Activated CD4-positive, alpha-beta T cell treated with anti-CD3 and anti-CD28 coated beads for 24 hours (primary cell): ENCODE measurements at regions not wholly inside any gene's neighbourhood (a gene's known extent, or its start where the extent isn't known, plus 50 kb on each side); places are given as distances from the start of the nearest gene placed in this dataset.

ENCODE experiments used
- DNase-seq, 2 donors: peaks; one replicate each; pipeline ENCODE4 v3.0.0-alpha.2; 2020; ENCODE audit warnings: low read depth in 2 of 2

DNA sequence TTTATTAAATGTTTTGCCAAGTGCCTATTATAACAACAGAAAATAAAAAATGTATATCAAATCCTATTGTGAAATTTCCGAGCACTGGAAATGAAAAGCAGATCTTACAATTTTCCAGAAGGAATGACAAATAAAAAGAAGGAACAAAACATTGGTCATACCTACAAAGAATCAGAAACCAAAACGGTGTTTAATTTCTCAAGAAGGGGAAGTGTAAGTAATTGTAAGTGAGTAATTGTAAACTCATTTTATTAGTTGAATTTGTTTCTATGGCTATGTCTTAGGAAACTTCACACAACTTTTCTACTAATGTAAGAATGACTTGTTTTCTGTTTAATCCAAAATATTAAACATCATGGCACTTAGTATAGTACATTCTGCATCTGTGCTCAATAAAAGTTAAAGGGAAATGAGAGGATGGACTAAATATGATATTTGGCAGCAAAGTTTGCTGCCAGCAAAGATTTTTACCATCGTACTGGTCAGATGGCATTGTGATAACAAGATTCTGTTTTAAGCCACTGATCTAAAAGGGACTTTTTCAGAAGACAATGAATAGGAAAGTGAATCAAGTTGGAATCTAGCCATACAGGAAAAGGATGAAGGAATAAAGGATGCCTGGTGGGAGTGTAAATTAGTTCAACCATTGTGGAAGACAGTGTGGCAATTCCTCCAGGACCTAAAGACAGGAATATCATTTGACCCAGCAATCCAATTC, 232.4 kb downstream of the NFKBIZ start:
- no peak for DNase-seq

DNA sequence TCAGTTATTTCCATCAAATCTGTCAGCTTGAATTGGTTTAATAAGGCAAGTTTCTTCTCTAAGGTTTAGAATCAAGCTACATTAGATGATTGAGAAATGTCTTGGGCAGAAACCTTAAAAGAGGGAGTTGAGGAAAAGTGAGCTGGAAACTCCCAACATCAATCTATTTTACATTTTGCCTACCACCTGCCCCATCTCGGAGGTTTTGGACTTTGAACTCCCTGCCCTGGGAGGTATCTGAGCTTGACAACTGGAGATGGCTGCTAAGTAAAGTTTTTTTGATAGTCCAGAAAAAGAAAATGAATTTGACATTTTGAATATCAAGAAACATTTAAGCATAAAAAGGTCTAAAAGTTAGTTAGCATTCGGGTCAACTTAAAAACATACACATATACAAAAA, 234.2 kb downstream of the NFKBIZ start:
- no peak for DNase-seq

- no peak for DNase-seq
These were observed 234.7 kb downstream of the NFKBIZ start for GRCh38 chr3:102084006-102084405.

GRCh38 chr3:102084704-102085103, 235.4 kb downstream of the NFKBIZ start:
- DNase-seq = no peak

GRCh38 chr3:102085431-102086176, 236.3 kb downstream of the NFKBIZ start:
- DNase-seq = no peak

GRCh38 chr3:102087236-102087635, 237.9 kb downstream of the NFKBIZ start:
- DNase-seq = no peak

DNA sequence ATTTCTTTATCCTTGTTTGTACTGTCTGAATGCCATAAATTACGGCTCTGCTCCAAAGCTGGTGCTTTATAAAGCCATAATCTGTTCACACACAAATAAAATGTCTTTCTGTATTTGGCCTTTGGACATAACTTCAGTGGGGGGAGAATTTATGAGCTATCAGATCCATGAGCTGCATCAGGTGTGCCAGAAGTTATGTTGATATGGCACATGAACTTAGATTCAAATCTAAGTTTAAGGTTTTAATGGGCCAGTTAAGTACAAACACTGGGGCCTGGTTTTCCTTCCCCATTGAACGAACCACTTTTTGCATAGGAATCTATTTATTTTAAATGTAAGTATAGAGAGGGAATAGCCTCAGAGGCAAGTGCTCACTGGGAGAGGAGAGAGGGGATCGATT, 239.9 kb downstream of the NFKBIZ start:
- no peak for DNase-seq

DNA sequence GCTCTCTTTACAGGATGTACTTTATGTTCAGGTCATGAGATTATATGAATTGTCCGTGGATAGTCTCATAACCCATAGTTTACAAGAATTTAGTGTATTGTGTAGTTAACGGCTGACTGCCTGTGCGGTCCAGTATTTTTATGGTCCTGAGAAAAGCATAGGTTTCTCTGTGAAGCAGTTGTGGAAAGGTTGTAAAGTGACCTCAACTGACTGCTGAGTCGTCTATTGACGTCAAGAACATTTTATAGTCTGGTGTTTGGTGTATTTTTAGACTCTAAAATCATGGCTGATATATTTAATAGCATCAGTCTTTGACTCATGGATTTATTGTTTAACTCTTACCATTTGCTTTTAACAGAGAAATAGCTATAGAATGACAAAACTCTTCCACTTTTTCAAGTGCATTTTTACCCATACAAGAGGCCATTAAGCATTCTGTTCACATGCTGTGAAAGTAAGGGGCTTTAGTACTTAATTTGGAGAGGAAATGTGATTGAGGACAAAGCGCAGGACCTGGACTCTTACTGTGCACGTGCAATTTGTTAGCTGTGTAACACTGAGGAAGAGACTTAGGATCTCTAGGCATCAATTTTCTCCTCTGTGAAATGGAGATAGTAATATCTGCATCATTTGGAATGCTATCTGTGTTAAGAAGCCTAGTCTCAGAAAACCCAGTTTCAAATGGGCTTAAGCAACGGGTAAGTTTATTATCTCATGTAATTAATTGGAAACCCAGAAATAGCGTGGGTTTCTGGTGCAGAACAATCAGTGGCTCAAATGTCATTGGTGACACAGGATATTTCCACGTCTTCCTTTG, 240.8 kb downstream of the NFKBIZ start:
- DNase-seq = no peak

GRCh38 chr3:102090721-102091045, 241.4 kb downstream of the NFKBIZ start:
- DNase-seq = no peak

GRCh38 chr3:102091358-102091757, 242.0 kb downstream of the NFKBIZ start:
- no peak for DNase-seq

GRCh38 chr3:102092617-102093466, 243.5 kb downstream of the NFKBIZ start:
- no peak for DNase-seq

DNA sequence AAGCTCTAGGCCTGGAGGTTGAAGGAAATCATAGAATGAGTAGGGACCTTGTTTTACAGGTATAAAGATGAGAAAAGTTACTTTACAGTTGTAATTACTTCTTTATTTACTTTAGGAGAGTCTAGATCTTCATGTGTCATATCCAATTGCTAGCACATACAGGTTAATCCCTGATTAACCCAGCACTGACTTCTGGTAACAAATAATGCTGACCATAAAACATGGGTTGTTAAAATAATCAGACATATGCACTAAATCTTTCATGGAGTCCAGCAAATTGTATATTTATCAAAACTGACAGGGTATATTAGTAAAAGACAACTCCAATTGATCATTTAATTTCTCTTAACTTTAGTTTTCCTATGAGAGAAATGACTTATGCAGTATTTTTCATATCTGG, 245.2 kb downstream of the NFKBIZ start:
- DNase-seq = no peak

GRCh38 chr3:102095383-102095782, 246.1 kb downstream of the NFKBIZ start:
- DNase-seq = no peak

DNA sequence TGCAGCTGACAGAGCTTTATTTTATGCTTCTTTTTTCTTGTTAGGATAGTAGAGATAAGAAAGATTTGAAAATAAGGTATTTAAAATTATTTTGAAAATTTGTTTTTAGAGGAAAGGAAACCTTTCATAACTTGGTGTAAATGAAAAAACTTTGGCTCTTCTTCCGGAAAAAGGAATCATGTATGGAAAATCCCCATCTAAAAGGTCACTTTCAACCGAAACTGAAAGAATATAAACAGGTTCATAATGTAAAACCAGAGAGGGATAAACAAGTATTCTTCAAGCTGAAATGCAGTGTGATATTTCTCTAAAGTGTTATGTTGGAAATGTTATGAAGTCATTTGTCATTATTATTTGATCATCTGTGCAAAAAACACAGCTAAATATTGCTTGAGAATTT, 246.8 kb downstream of the NFKBIZ start:
- no peak for DNase-seq

DNA sequence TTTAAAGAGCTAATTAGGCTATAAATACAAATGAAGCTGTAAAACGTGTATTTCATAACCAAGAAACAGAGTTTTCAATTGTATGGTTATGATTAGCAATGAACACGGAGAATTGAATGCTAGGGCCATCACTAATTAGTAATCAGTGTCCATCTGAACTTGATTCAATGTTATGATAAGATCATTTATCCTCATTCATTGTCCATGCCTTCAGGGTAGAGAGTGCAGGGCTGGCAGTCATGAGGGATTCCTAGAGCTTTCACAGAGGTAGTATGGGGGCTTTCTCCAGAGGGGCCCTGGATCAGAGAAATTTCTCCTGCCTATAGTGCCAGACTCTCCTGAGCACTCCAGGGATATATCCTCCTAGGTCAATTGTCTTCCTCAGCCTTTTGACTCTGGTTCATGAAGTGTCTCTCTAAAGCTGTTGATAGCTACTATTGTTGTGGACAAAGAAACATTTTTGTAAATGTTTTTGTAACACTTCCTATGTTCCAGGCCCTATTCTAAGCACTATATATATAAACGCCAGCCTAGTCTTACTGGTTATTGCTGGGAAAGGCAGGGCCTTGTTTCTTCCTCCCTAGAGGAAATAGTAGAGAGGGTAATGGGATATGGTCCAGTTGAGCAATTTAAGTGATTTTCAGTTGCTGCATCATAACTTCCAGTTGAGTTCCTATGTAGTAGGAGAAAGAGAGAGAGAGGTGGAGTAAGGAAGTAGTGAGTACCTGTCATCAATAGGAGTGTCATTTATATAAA, 249.0 kb downstream of the NFKBIZ start:
- DNase-seq = no peak

GRCh38 chr3:102099913-102100312, 250.6 kb downstream of the NFKBIZ start:
- DNase-seq = no peak

- no peak for DNase-seq
These were observed 253.1 kb downstream of the NFKBIZ start for GRCh38 chr3:102102394-102102793.

DNA sequence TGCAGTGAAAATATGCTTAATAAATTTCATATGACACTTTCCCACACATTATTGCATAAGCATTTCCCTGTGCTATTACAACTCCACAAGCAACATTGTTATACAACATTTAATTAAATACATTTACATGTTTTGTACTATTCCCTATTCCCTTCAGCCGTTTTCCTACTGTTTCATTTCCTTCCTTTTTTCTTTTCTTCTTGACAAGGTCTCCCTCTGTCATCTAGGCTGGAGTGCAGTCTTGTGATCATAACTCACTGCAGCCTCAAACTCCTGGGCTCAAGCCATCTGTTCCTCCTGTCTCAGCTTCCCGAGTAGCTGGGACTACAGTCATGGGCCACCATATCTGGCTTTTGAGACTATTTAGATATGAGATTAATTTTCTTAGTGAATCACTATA, 254.7 kb downstream of the NFKBIZ start:
- no peak for DNase-seq

DNA sequence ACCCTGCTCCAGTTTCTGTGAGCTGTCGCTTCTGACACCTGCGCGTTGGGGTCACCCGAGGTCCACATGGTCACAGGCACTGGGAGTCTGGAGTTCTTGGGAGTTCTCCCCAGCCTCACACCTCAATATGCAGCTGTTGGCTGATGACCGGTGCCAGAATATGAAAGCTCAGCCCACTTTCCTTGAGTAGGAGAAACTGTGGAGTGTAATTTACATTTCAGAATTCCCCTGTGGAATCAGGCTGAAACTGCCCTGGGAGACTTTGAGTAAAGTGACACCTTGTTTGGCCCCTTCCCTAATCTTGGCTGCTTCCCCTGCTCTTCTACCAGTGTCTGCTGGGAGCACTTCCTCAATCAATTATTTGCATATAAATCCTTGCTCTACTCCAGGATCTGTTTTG, 255.9 kb downstream of the NFKBIZ start:
- DNase-seq = no peak

GRCh38 chr3:102106416-102107097, 257.2 kb downstream of the NFKBIZ start:
- no peak for DNase-seq
